HG03442 (cell line): ENCODE measurements at regions not wholly inside any gene's neighbourhood (a gene's known extent, or its start where the extent isn't known, plus 50 kb on each side); places are given as distances from the start of the nearest gene placed in this dataset.

ENCODE experiments used
- ATAC-seq: cut with Tn5 transposase; IDR thresholded peaks from one replicate; pipeline ENCODE4 v1.9.1; 2021; ENCODE audit warnings: mild to moderate bottlenecking, moderate library complexity; ENCODE audit not compliant: unreplicated experiment

- ATAC-seq: no peak
These were observed 126.9 kb upstream of the LINC00305 start for GRCh38 chr18:64275593-64276300.

- no peak for ATAC-seq
These were observed 124.8 kb upstream of the LINC00305 start for GRCh38 chr18:64273724-64274123.

- ATAC-seq: no peak
These were observed 123.2 kb upstream of the LINC00305 start for GRCh38 chr18:64271975-64272659.

GRCh38 chr18:64271246-64271645, 122.4 kb upstream of the LINC00305 start:
- no peak for ATAC-seq

GRCh38 chr18:64270608-64271007, 121.7 kb upstream of the LINC00305 start:
- no peak for ATAC-seq

GRCh38 chr18:64270121-64270520, 121.2 kb upstream of the LINC00305 start:
- no peak for ATAC-seq

GRCh38 chr18:64264171-64264570, 115.3 kb upstream of the LINC00305 start:
- ATAC-seq: no peak

GRCh38 chr18:64260810-64261209, 111.9 kb upstream of the LINC00305 start:
- no peak for ATAC-seq

- ATAC-seq: no peak
These were observed 111.0 kb upstream of the LINC00305 start for GRCh38 chr18:64259871-64260270.

GRCh38 chr18:64258111-64258650, 109.3 kb upstream of the LINC00305 start:
- no peak for ATAC-seq

GRCh38 chr18:64254399-64255093, 105.7 kb upstream of the LINC00305 start:
- ATAC-seq: no peak

GRCh38 chr18:64253873-64254272, 105.0 kb upstream of the LINC00305 start:
- ATAC-seq: no peak

- ATAC-seq: no peak
These were observed 104.3 kb upstream of the LINC00305 start for GRCh38 chr18:64253222-64253621.

GRCh38 chr18:64248836-64249235, 99.9 kb upstream of the LINC00305 start:
- ATAC-seq: no peak

GRCh38 chr18:64245126-64245861, 96.4 kb upstream of the LINC00305 start:
- no peak for ATAC-seq

GRCh38 chr18:64244571-64244970, 95.7 kb upstream of the LINC00305 start:
- ATAC-seq: no peak

- ATAC-seq: no peak
These were observed 91.4 kb upstream of the LINC00305 start for GRCh38 chr18:64240316-64240715.

GRCh38 chr18:64238076-64238475, 89.2 kb upstream of the LINC00305 start:
- ATAC-seq: no peak

GRCh38 chr18:64234321-64234720, 85.4 kb upstream of the LINC00305 start:
- ATAC-seq: no peak

GRCh38 chr18:64233851-64234250, 85.0 kb upstream of the LINC00305 start:
- ATAC-seq: no peak

- no peak for ATAC-seq
These were observed 72.1 kb upstream of the LINC00305 start for GRCh38 chr18:64220941-64221340.
